GM19035 (cell line): ENCODE measurements at regions not wholly inside any gene's neighbourhood (a gene's known extent, or its start where the extent isn't known, plus 50 kb on each side); places are given as distances from the start of the nearest gene placed in this dataset.
"Not testable (repeated sequence)": the region's sequence is repeated elsewhere in the genome, so short reads cannot be mapped to it uniquely, and the experiment has no call there.

Experiments used
- ATAC-seq: cut with Tn5 transposase; IDR thresholded peaks from one replicate; pipeline ENCODE4 v1.9.1; 2021; ENCODE audit not compliant: unreplicated experiment

GRCh38 chr5:131005963-131006684 is 158.9 kb downstream of the HINT1 start:
- no peak for ATAC-seq

GRCh38 chr5:131001507-131001906 is 163.5 kb downstream of the HINT1 start:
- no peak for ATAC-seq

- no peak for ATAC-seq
Measured at GRCh38 chr5:131000289-131000688, 164.8 kb downstream of the HINT1 start.

- not testable (repeated sequence) for ATAC-seq
Measured at GRCh38 chr5:130996720-130997119, 168.3 kb downstream of the HINT1 start.

GRCh38 chr5:130995851-130996250 is 169.2 kb downstream of the HINT1 start:
- ATAC-seq: no peak

- ATAC-seq: no peak
Measured at GRCh38 chr5:130995254-130995515, 169.9 kb downstream of the HINT1 start.

GRCh38 chr5:130994496-130995253 is 170.4 kb downstream of the HINT1 start:
- no peak for ATAC-seq

- no peak for ATAC-seq
Measured at GRCh38 chr5:130992621-130993020, 172.4 kb downstream of the HINT1 start.

GRCh38 chr5:130992095-130992494 is 173.0 kb downstream of the HINT1 start:
- no peak for ATAC-seq

GRCh38 chr5:130985776-130986175 is 179.3 kb downstream of the HINT1 start:
- ATAC-seq: no peak

GRCh38 chr5:130981663-130982062 is 183.4 kb downstream of the HINT1 start:
- no peak for ATAC-seq

GRCh38 chr5:130978475-130978874 is 186.6 kb downstream of the HINT1 start:
- ATAC-seq: no peak

GRCh38 chr5:130976493-130976892 is 188.6 kb downstream of the HINT1 start:
- ATAC-seq: no peak

- no peak for ATAC-seq
Measured at GRCh38 chr5:130975847-130976246, 189.2 kb downstream of the HINT1 start.

GRCh38 chr5:130975299-130975698 is 189.8 kb downstream of the HINT1 start:
- ATAC-seq: no peak

- no peak for ATAC-seq
Measured at GRCh38 chr5:130974021-130974683, 190.9 kb downstream of the HINT1 start.

- no peak for ATAC-seq
Measured at GRCh38 chr5:130966990-130967525, 198.0 kb downstream of the HINT1 start.

- no peak for ATAC-seq
Measured at GRCh38 chr5:130965920-130966319, 199.1 kb downstream of the HINT1 start.

- ATAC-seq: no peak
Measured at GRCh38 chr5:130965360-130965759, 199.7 kb downstream of the HINT1 start.

GRCh38 chr5:130964231-130965202 is 200.5 kb downstream of the HINT1 start:
- ATAC-seq: no peak

GRCh38 chr5:130963798-130964197 is 201.3 kb downstream of the HINT1 start:
- no peak for ATAC-seq
